B cell (primary cell): ENCODE measurements at regions not wholly inside any gene's neighbourhood (a gene's known extent, or its start where the extent isn't known, plus 50 kb on each side); places are given as distances from the start of the nearest gene placed in this dataset.

Experiments
- ATAC-seq: fragments of 200-7000 bp; cut with Tn5 transposase; one replicate; pipeline ENCODE4 v1.10.0; 2021; ENCODE audit warnings: low read depth, mild to moderate bottlenecking, moderate number of reproducible peaks, moderate library complexity
- CTCF ChIA-PET: fragments of 350-600 bp; sonication (Branson Sonifier 250); formaldehyde crosslinking; loops from one replicate; lab custom pipeline; 2021; ENCODE audit warnings: antibody characterized with exemption, inconsistent platforms; lab: Charles Lee
- POLR2A ChIA-PET: fragments of 350-600 bp; sonication (Branson Sonifier 250); formaldehyde crosslinking; loops from one replicate; lab custom pipeline; 2021; ENCODE audit warnings: antibody characterized with exemption; lab: Charles Lee
- DNase-seq: peaks from one replicate; pipeline ENCODE4 v3.0.0; 2013
- H2AFZ ChIP-seq: 2 replicates; pipeline ENCODE4 v1.6.1; 2012; ENCODE audit warnings: mild to moderate bottlenecking, low read depth, low read length; ENCODE audit not compliant: insufficient read depth, poor library complexity, severe bottlenecking
- H3K27ac ChIP-seq, 2 donors: 1 replicate in 1 of 2; 2 replicates in 1 of 2; pipeline ENCODE4 v1.5.1; 2012 to 2013; ENCODE audit warnings: low read length in 2 of 2, mild to moderate bottlenecking in 2 of 2, moderate library complexity in 1 of 2
- H3K27me3 ChIP-seq, 4 experiments: fragments of 200-600 bp in 1 of 4; sonication (generic) in 1 of 4; replicated peaks in 1 of 4; 1 replicate in 2 of 4; 2 replicates in 2 of 4; pipeline versions ENCODE4 v1.6.1 to v1.7.0; 2013 to 2016; ENCODE audit warnings: low read length in 3 of 4, mild to moderate bottlenecking in 2 of 4, mixed read lengths in 1 of 4, moderate library complexity in 1 of 4; ENCODE audit not compliant: insufficient read depth in 4 of 4, control insufficient read depth in 3 of 4; ENCODE audit errors: control extremely low read depth in 1 of 4
- H3K36me3 ChIP-seq, 2 experiments: replicated peaks in 1 of 2; 1 replicate in 1 of 2; 2 replicates in 1 of 2; pipeline versions ENCODE4 v1.6.1 to v1.7.1; 2013; ENCODE audit warnings: low read length in 1 of 2; ENCODE audit not compliant: insufficient read depth in 2 of 2, control insufficient read depth in 1 of 2; ENCODE audit errors: control extremely low read depth in 1 of 2, extremely low read depth in 1 of 2
- H3K4me1 ChIP-seq, 2 donors: fragments of 200-600 bp in 1 of 2; sonication (generic) in 1 of 2; 1 replicate in 1 of 2; 2 replicates in 1 of 2; pipeline versions ENCODE4 v1.5.1 to v1.6.1; 2013 to 2017; ENCODE audit warnings: low read length in 2 of 2; ENCODE audit not compliant: control insufficient read depth in 2 of 2, insufficient read depth in 2 of 2
- H3K4me2 ChIP-seq: replicated peaks from 2 replicates; pipeline ENCODE3; 2012; ENCODE audit warnings: mild to moderate bottlenecking, low read depth, low read length; ENCODE audit not compliant: poor library complexity, severe bottlenecking
- H3K4me3 ChIP-seq, 5 experiments: fragments of 200-600 bp in 1 of 5; sonication (generic) in 1 of 5; 1 replicate in 3 of 5; 2 replicates in 2 of 5; pipeline versions ENCODE4 v1.5.1 to v1.7.0; 2011 to 2016; ENCODE audit warnings: low read length in 4 of 5, mild to moderate bottlenecking in 4 of 5, low read depth in 2 of 5, control low read depth in 1 of 5, moderate library complexity in 1 of 5; ENCODE audit not compliant: insufficient read depth in 1 of 5; ENCODE audit errors: control extremely low read depth in 1 of 5, extremely low read depth in 1 of 5
- H3K79me2 ChIP-seq: fragments of 200-600 bp; sonication (generic); one replicate; pipeline ENCODE4 v1.6.0; 2016; ENCODE audit warnings: low read length; ENCODE audit not compliant: control insufficient read depth, insufficient read depth
- H3K9ac ChIP-seq: fragments of 200-600 bp; sonication (generic); 2 replicates; pipeline ENCODE4 v1.6.1; 2017; ENCODE audit warnings: mild to moderate bottlenecking, low read length, moderate library complexity
- H3K9me3 ChIP-seq, 3 donors: one replicate each; pipeline versions ENCODE4 v1.6.1 to v1.7.1; 2013; ENCODE audit warnings: low read length in 2 of 3; ENCODE audit not compliant: control insufficient read depth in 2 of 3, insufficient read depth in 1 of 3; ENCODE audit errors: control extremely low read depth in 1 of 3
- H4K20me1 ChIP-seq: 2 replicates; pipeline ENCODE4 v1.6.0; 2012; ENCODE audit warnings: mild to moderate bottlenecking, low read length; ENCODE audit not compliant: insufficient read depth, control insufficient read depth, poor library complexity, severe bottlenecking
- H3K27ac Mint-ChIP-seq: one replicate; pipeline ENCODE4 v1.8.0; 2021; ENCODE audit warnings: mixed read lengths
- H3K27me3 Mint-ChIP-seq: one replicate; pipeline ENCODE4 v1.8.0; 2021; ENCODE audit warnings: mixed read lengths
- H3K4me1 Mint-ChIP-seq: one replicate; pipeline ENCODE4 v1.8.0; 2021; ENCODE audit warnings: mixed read lengths
- H3K4me3 Mint-ChIP-seq: one replicate; pipeline ENCODE4 v1.8.0; 2021; ENCODE audit warnings: mixed read lengths
- H3K9me3 Mint-ChIP-seq: one replicate; pipeline ENCODE4 v1.8.0; 2022; ENCODE audit warnings: mixed read lengths; ENCODE audit not compliant: insufficient read depth
- CTCF ChIP-seq: fragments of 200-600 bp; IDR thresholded peaks from one replicate; pipeline ENCODE4 v1.8.0; 2022; ENCODE audit warnings: antibody characterized with exemption, mild to moderate bottlenecking
- EZH2 ChIP-seq: IDR thresholded peaks from 2 replicates; pipeline ENCODE4 v1.6.1; 2012; ENCODE audit warnings: borderline replicate concordance, low read depth, mild to moderate bottlenecking, moderate library complexity, low read length; ENCODE audit not compliant: insufficient read depth, poor library complexity, severe bottlenecking
- WGBS: methylation state at CpG from one replicate; pipeline ENCODE4 v1.1.5; 2013; ENCODE audit warnings: missing lambda C conversion rate; ENCODE audit not compliant: insufficient coverage; 5-methylcytosine and 5-hydroxymethylcytosine counted together
- intact Hi-C: fragments of 100-400 bp; cut with micrococcal nuclease; formaldehyde crosslinking; loops from one replicate; pipeline ENCODE4 v1.10.0; 2022

DNA sequence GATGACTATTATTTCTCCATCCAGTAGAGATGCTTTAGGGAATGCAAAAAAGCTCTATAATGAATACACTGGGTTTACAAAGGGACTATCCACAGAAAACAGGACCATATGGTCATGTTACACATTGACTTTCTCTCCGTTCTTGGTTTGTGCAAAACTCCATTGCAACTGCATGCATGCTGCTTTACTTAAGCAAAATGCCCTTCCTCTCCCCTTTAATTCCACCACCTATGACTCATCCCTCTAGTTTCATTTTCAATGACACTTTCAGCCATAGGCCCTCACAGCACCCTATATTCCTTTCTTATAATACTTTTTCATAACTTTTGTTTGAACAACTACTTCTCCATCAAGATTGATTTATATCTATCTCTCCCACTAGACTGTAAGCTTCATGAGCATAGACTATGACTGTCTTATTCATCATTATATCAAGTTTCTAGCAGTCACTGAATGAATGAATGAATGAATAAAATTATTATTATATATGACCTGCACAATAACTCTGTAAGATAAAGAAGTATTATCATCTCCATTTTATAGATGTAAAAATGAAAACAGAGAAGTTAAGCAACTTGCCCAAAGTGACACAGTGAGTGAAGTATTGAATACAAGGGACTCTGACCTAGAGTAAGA, 248.9 kb downstream of the PLPP3 start:
- no peak for ATAC-seq
- intact Hi-C loops, result no loop called here
- Mint-ChIP-seq H3K4me1 (no peaks in the 10 kb centered on the region), H3K4me3 (no peak overlapping the region), H3K9me3 (no peaks in the 10 kb centered on the region), H3K27ac (no peak overlapping the region), H3K27me3 (no peaks in the 10 kb centered on the region)
- Histone ChIP-seq H3K79me2 (no peaks in the 10 kb centered on the region), H3K4me2 (no peak overlapping the region), H3K27me3 (no peaks in the 10 kb centered on the region), H3K4me1 (no peaks in the 10 kb centered on the region), H3K9me3 (no peaks in the 10 kb centered on the region), H3K27ac (no peak overlapping the region), H3K9ac (no peak overlapping the region), H4K20me1 (no peaks in the 10 kb centered on the region), H2AFZ (no peak overlapping the region), H3K36me3 (no peaks in the 10 kb centered on the region), H3K4me3 (no peak overlapping the region)
- WGBS, result 88% methylated on average over 1 of the region's 1 CpG
- ChIA-PET CTCF (no interaction called here), POLR2A (no interaction called here)
- no peak for DNase-seq
- TF ChIP-seq CTCF, result no peak
- TF ChIP-seq EZH2, result no peak

- H3K36me3 ChIP-seq, result no peaks in the 10 kb centered on the region
- DNase-seq (no peak), ATAC-seq (no peak)
- H3K9ac ChIP-seq, result no peak overlapping the region
- H3K27ac Mint-ChIP-seq, result no peak overlapping the region
- H2AFZ ChIP-seq, result no peak overlapping the region
- H3K9me3 ChIP-seq, result no peaks in the 10 kb centered on the region
- TF ChIP-seq EZH2 (no peak), CTCF (no peak)
- CTCF ChIA-PET, result interaction anchor here (0.6 kb wide), 1 partner anchor 1045 kb away, joined by 3 read pairs; no protein-coding TSS in a partner anchor
- H4K20me1 ChIP-seq, result no peaks in the 10 kb centered on the region
- H3K27me3 Mint-ChIP-seq, result no peaks in the 10 kb centered on the region
- H3K4me3 ChIP-seq, result no peak overlapping the region
- H3K4me1 ChIP-seq, result no peaks in the 10 kb centered on the region
- intact Hi-C loops, result no loop called here
- no peaks in the 10 kb centered on the region for H3K9me3 Mint-ChIP-seq
- H3K79me2 ChIP-seq, result no peaks in the 10 kb centered on the region
- no peak overlapping the region for H3K4me3 Mint-ChIP-seq
- H3K27ac ChIP-seq, result no peak overlapping the region
- no CpG with 5 or more reads among the region's 1 CpG for WGBS
- POLR2A ChIA-PET, result no interaction called here
- H3K4me2 ChIP-seq, result no peak overlapping the region
- no peaks in the 10 kb centered on the region for H3K27me3 ChIP-seq
- no peaks in the 10 kb centered on the region for H3K4me1 Mint-ChIP-seq
These were observed 249.4 kb downstream of the PLPP3 start for GRCh38 chr1:56329970-56330369.
